ENCODE measurements at regions not wholly inside any gene's neighbourhood (a gene's known extent, or its start where the extent isn't known, plus 50 kb on each side); places are given as distances from the start of the nearest gene placed in this dataset.
"Not testable (repeated sequence)": the region's sequence is repeated elsewhere in the genome, so short reads cannot be mapped to it uniquely, and the experiment has no call there.

GRCh38 chr12:9420817-9421519 lies 186.7 kb downstream of the KLRB1 start:
- H3K36me3 ChIP-seq (replicated peaks in 1 of 2; ENCODE audit: control insufficient read depth in 2 of 2, insufficient read depth in 2 of 2, low read length in 2 of 2), result peaks cover 0 to 15% of the 10 kb centered on the region in 2 donors
- H3K14ac ChIP-seq (ENCODE audit: low read length); H3K79me1 ChIP-seq (ENCODE audit: low read depth, low read length); H3K18ac ChIP-seq (ENCODE audit: low read length); H3K4ac ChIP-seq (ENCODE audit: low read length); H4K91ac ChIP-seq (ENCODE audit: low read depth, low read length, poor library complexity); H3K4me3 ChIP-seq (ENCODE audit: low read length in 2 of 2); DNase-seq (ENCODE audit: low spot score); H4K8ac ChIP-seq (ENCODE audit: low read depth, low read length); H3K4me1 ChIP-seq (ENCODE audit: control insufficient read depth in 2 of 2, insufficient read depth in 1 of 2, low read depth in 1 of 2, low read length in 2 of 2); H3K9me3 ChIP-seq (replicated peaks in 1 of 2; ENCODE audit: control insufficient read depth in 2 of 2, insufficient read depth in 1 of 2, low read depth in 1 of 2, low read length in 2 of 2); H2BK15ac ChIP-seq (ENCODE audit: low read length); H2AK5ac ChIP-seq (ENCODE audit: low read depth, low read length); H2BK5ac ChIP-seq (ENCODE audit: low read length); H2BK120ac ChIP-seq (ENCODE audit: low read depth, low read length); H2AFZ ChIP-seq (ENCODE audit: low read length); H3K27ac ChIP-seq (replicated peaks; ENCODE audit: low read length); H3K4me2 ChIP-seq (ENCODE audit: insufficient read depth, low read length, poor library complexity, severe bottlenecking); H2BK12ac ChIP-seq (ENCODE audit: low read length); H3K9ac ChIP-seq (ENCODE audit: low read depth, low read length, poor library complexity); H3K27me3 ChIP-seq (ENCODE audit: control insufficient read depth in 3 of 3, insufficient read depth in 3 of 3, low read depth in 1 of 3, low read length in 3 of 3); H3K23ac ChIP-seq (ENCODE audit: low read depth, low read length, poor library complexity): not testable (repeated sequence)
- WGBS, 2 donors (ENCODE audit: extremely low coverage in 2 of 2, insufficient read length in 2 of 2, insufficient replicate concordance in 1 of 2), result no CpG with 5 or more reads among the region's 21 CpGs

DNA sequence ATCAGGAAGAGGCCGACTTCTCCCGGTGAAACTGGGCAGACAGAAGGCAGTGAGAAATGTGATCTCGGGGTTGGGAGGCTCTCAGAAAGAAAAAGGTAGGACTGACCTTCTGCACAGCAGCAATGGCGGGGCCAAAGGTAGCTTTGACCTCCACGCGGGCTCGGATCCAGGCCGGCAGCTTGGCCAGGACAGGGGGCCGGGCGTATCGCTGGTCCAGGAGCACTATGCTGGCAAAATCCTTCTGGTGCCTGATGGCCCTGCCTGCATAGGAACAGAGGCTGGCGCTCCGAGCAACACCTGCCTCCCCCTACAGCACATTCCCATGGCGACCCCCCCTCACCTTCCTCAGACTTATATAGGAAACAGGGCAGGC lies 189.1 kb downstream of the KLRB1 start:
- not testable (repeated sequence) for H2BK120ac ChIP-seq (ENCODE audit: low read depth, low read length); H3K4me2 ChIP-seq (ENCODE audit: insufficient read depth, low read length, poor library complexity, severe bottlenecking); H2BK5ac ChIP-seq (ENCODE audit: low read length); H3K27ac ChIP-seq (replicated peaks; ENCODE audit: low read length); H3K4ac ChIP-seq (ENCODE audit: low read length); H3K23ac ChIP-seq (ENCODE audit: low read depth, low read length, poor library complexity); H4K8ac ChIP-seq (ENCODE audit: low read depth, low read length); H3K36me3 ChIP-seq (replicated peaks in 1 of 2; ENCODE audit: control insufficient read depth in 2 of 2, insufficient read depth in 2 of 2, low read length in 2 of 2); DNase-seq (ENCODE audit: low spot score); H4K91ac ChIP-seq (ENCODE audit: low read depth, low read length, poor library complexity); H3K18ac ChIP-seq (ENCODE audit: low read length); H3K4me3 ChIP-seq (ENCODE audit: low read length in 2 of 2); H3K9ac ChIP-seq (ENCODE audit: low read depth, low read length, poor library complexity); H3K9me3 ChIP-seq (replicated peaks in 1 of 2; ENCODE audit: control insufficient read depth in 2 of 2, insufficient read depth in 1 of 2, low read depth in 1 of 2, low read length in 2 of 2); H2BK12ac ChIP-seq (ENCODE audit: low read length); H3K79me1 ChIP-seq (ENCODE audit: low read depth, low read length); H2AFZ ChIP-seq (ENCODE audit: low read length); H3K27me3 ChIP-seq (ENCODE audit: control insufficient read depth in 3 of 3, insufficient read depth in 3 of 3, low read depth in 1 of 3, low read length in 3 of 3); H2AK5ac ChIP-seq (ENCODE audit: low read depth, low read length); H3K4me1 ChIP-seq (ENCODE audit: control insufficient read depth in 2 of 2, insufficient read depth in 1 of 2, low read depth in 1 of 2, low read length in 2 of 2); H3K14ac ChIP-seq (ENCODE audit: low read length); H2BK15ac ChIP-seq (ENCODE audit: low read length)
- WGBS, 2 donors (ENCODE audit: extremely low coverage in 2 of 2, insufficient read length in 2 of 2, insufficient replicate concordance in 1 of 2), result no CpG with 5 or more reads among the region's 14 CpGs

DNA sequence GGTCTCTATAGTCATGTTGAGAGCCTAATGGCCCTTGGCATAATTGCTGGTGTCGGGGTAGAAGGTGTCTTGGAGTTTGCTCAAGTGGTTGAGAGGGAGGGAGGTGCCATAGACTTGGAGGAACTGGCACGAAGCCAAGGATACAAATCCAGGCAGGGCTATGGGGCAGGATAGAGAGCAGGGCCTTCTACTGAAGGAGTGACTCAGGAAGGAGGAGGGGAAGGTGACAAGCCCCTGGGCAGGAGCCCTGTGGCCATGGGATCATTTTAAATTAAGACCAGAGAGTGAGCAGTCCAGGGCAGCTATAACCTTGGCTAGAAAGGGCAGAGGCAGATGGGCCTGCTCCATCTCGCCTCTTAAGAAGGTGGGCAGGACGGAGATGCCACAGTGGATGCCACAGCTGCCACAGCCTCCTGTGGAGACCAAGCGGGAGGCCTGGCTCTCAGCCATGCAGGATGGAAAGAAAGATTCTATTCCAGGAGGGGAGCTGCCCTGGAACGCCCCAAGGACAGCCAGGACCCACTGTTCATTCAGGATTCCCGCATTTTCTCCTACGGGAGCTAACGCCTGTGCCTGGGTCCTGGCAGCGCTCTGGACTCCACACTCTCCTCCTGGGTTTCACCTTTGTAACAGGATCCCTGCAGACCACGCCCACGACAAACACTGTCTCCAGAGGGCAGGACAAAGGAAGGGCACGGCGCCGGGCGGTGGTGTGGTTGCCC lies 189.6 kb downstream of the KLRB1 start:
- WGBS, 2 donors (ENCODE audit: extremely low coverage in 2 of 2, insufficient read length in 2 of 2, insufficient replicate concordance in 1 of 2), result no CpG with 5 or more reads among the region's 16 CpGs
- not testable (repeated sequence) for H3K14ac ChIP-seq (ENCODE audit: low read length); H3K36me3 ChIP-seq (replicated peaks in 1 of 2; ENCODE audit: control insufficient read depth in 2 of 2, insufficient read depth in 2 of 2, low read length in 2 of 2); H3K4me2 ChIP-seq (ENCODE audit: insufficient read depth, low read length, poor library complexity, severe bottlenecking); H3K4me3 ChIP-seq (ENCODE audit: low read length in 2 of 2); H4K8ac ChIP-seq (ENCODE audit: low read depth, low read length); H4K91ac ChIP-seq (ENCODE audit: low read depth, low read length, poor library complexity); H3K27ac ChIP-seq (replicated peaks; ENCODE audit: low read length); H2BK120ac ChIP-seq (ENCODE audit: low read depth, low read length); H2AK5ac ChIP-seq (ENCODE audit: low read depth, low read length); H3K23ac ChIP-seq (ENCODE audit: low read depth, low read length, poor library complexity); H3K4ac ChIP-seq (ENCODE audit: low read length); H3K79me1 ChIP-seq (ENCODE audit: low read depth, low read length); H3K9ac ChIP-seq (ENCODE audit: low read depth, low read length, poor library complexity); DNase-seq (ENCODE audit: low spot score); H3K9me3 ChIP-seq (replicated peaks in 1 of 2; ENCODE audit: control insufficient read depth in 2 of 2, insufficient read depth in 1 of 2, low read depth in 1 of 2, low read length in 2 of 2); H2BK12ac ChIP-seq (ENCODE audit: low read length); H3K18ac ChIP-seq (ENCODE audit: low read length); H3K27me3 ChIP-seq (ENCODE audit: control insufficient read depth in 3 of 3, insufficient read depth in 3 of 3, low read depth in 1 of 3, low read length in 3 of 3); H2AFZ ChIP-seq (ENCODE audit: low read length); H3K4me1 ChIP-seq (ENCODE audit: control insufficient read depth in 2 of 2, insufficient read depth in 1 of 2, low read depth in 1 of 2, low read length in 2 of 2); H2BK5ac ChIP-seq (ENCODE audit: low read length); H2BK15ac ChIP-seq (ENCODE audit: low read length)

DNA sequence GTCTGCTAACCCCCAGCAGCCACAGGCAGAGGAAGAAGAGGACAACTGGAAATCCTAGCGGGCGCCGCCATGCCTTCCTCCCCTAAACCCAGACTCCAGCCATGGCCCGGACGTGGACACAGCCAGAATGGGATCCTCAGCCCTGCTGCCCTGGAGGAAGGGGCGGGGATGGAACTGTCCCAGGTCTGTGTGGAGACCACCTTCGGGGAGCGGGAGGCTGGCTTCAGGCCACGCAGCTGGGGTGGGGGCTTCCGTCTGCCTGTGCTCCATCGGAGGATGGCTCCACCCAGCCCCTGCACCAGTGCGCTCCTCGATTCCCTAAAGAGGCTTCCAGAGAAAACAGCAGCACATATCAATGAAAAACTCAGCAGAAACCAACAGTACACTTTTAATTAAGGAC lies 190.4 kb downstream of the KLRB1 start:
- H3K4me2 ChIP-seq (ENCODE audit: insufficient read depth, low read length, poor library complexity, severe bottlenecking); H3K4me1 ChIP-seq (ENCODE audit: control insufficient read depth in 2 of 2, insufficient read depth in 1 of 2, low read depth in 1 of 2, low read length in 2 of 2); H3K4ac ChIP-seq (ENCODE audit: low read length); H4K8ac ChIP-seq (ENCODE audit: low read depth, low read length); H3K23ac ChIP-seq (ENCODE audit: low read depth, low read length, poor library complexity); H2BK12ac ChIP-seq (ENCODE audit: low read length); H3K36me3 ChIP-seq (replicated peaks in 1 of 2; ENCODE audit: control insufficient read depth in 2 of 2, insufficient read depth in 2 of 2, low read length in 2 of 2); H3K27ac ChIP-seq (replicated peaks; ENCODE audit: low read length); H3K9ac ChIP-seq (ENCODE audit: low read depth, low read length, poor library complexity); H3K4me3 ChIP-seq (ENCODE audit: low read length in 2 of 2); H3K14ac ChIP-seq (ENCODE audit: low read length); H2AK5ac ChIP-seq (ENCODE audit: low read depth, low read length); H3K79me1 ChIP-seq (ENCODE audit: low read depth, low read length); H2BK120ac ChIP-seq (ENCODE audit: low read depth, low read length); H2AFZ ChIP-seq (ENCODE audit: low read length); H2BK15ac ChIP-seq (ENCODE audit: low read length); H3K18ac ChIP-seq (ENCODE audit: low read length); DNase-seq (ENCODE audit: low spot score); H3K9me3 ChIP-seq (replicated peaks in 1 of 2; ENCODE audit: control insufficient read depth in 2 of 2, insufficient read depth in 1 of 2, low read depth in 1 of 2, low read length in 2 of 2); H3K27me3 ChIP-seq (ENCODE audit: control insufficient read depth in 3 of 3, insufficient read depth in 3 of 3, low read depth in 1 of 3, low read length in 3 of 3); H4K91ac ChIP-seq (ENCODE audit: low read depth, low read length, poor library complexity); H2BK5ac ChIP-seq (ENCODE audit: low read length): not testable (repeated sequence)
- no CpG with 5 or more reads among the region's 13 CpGs for WGBS, 2 donors (ENCODE audit: extremely low coverage in 2 of 2, insufficient read length in 2 of 2, insufficient replicate concordance in 1 of 2)
